Activated CD4-positive, alpha-beta T cell treated with anti-CD3 and anti-CD28 coated beads, Interleukin-2, amount 50 U/mL, for 4 hours (primary cell): ENCODE measurements at regions not wholly inside any gene's neighbourhood (a gene's known extent, or its start where the extent isn't known, plus 50 kb on each side); places are given as distances from the start of the nearest gene placed in this dataset.
A peak's percentile ranks its signal among the peaks of the same experiment; 100 is the strongest.

Experiments used
- DNase-seq, 2 experiments: peaks; one replicate each; pipeline ENCODE4 v3.0.0-alpha.2; 2020

GRCh38 chr2:220674033-220674432 lies 898.1 kb downstream of the EPHA4 start:
- no peak for DNase-seq

GRCh38 chr2:220676695-220677094 lies 895.4 kb downstream of the EPHA4 start:
- no peak for DNase-seq

- DNase-seq, result no peak
Observed at GRCh38 chr2:220678943-220679342, 893.2 kb downstream of the EPHA4 start.

- DNase-seq, result no peak
Observed at GRCh38 chr2:220682616-220683015, 889.5 kb downstream of the EPHA4 start.

- DNase-seq, result no peak
Observed at GRCh38 chr2:220684099-220684498, 888.0 kb downstream of the EPHA4 start.

GRCh38 chr2:220687231-220687843 lies 884.8 kb downstream of the EPHA4 start:
- DNase-seq, result peak; percentile 49 to 57

GRCh38 chr2:220695397-220696279 lies 876.5 kb downstream of the EPHA4 start:
- DNase-seq, result no peak

- DNase-seq, result no peak
Observed at GRCh38 chr2:220696280-220696669, 875.8 kb downstream of the EPHA4 start.

- no peak for DNase-seq
Observed at GRCh38 chr2:220697011-220697410, 875.1 kb downstream of the EPHA4 start.

GRCh38 chr2:220701115-220701514 lies 871.0 kb downstream of the EPHA4 start:
- DNase-seq, result no peak

GRCh38 chr2:220703279-220703678 lies 868.8 kb downstream of the EPHA4 start:
- DNase-seq, result no peak

GRCh38 chr2:220704081-220704480 lies 868.0 kb downstream of the EPHA4 start:
- no peak for DNase-seq

- no peak for DNase-seq
Observed at GRCh38 chr2:220704810-220705209, 867.3 kb downstream of the EPHA4 start.

GRCh38 chr2:220705678-220706077 lies 866.4 kb downstream of the EPHA4 start:
- DNase-seq, result no peak

- no peak for DNase-seq
Observed at GRCh38 chr2:220707261-220707660, 864.8 kb downstream of the EPHA4 start.

- DNase-seq, result no peak
Observed at GRCh38 chr2:220708366-220708765, 863.7 kb downstream of the EPHA4 start.

GRCh38 chr2:220717283-220717682 lies 854.8 kb downstream of the EPHA4 start:
- no peak for DNase-seq

GRCh38 chr2:220736778-220737177 lies 835.3 kb downstream of the EPHA4 start:
- DNase-seq, result no peak

- no peak for DNase-seq
Observed at GRCh38 chr2:220743203-220743602, 828.9 kb downstream of the EPHA4 start.

GRCh38 chr2:220744861-220745260 lies 827.2 kb downstream of the EPHA4 start:
- DNase-seq, result no peak

GRCh38 chr2:220745682-220746081 lies 826.4 kb downstream of the EPHA4 start:
- DNase-seq, result no peak

GRCh38 chr2:220747736-220748135 lies 824.4 kb downstream of the EPHA4 start:
- no peak for DNase-seq

GRCh38 chr2:220748875-220749479 lies 823.1 kb downstream of the EPHA4 start:
- no peak for DNase-seq

GRCh38 chr2:220753486-220753885 lies 818.6 kb downstream of the EPHA4 start:
- no peak for DNase-seq
